PFSK-1 (cell line): ENCODE measurements at regions not wholly inside any gene's neighbourhood (a gene's known extent, or its start where the extent isn't known, plus 50 kb on each side); places are given as distances from the start of the nearest gene placed in this dataset.

ENCODE experiments used
- FOXP2 ChIP-seq: optimal IDR thresholded peaks from 2 replicates; pipeline ENCODE3; 2011; ENCODE audit warnings: borderline replicate concordance, control low read depth, inconsistent platforms; ENCODE audit not compliant: insufficient read depth; ENCODE audit errors: extremely low read length, extremely low read depth
- POLR2AphosphoS5 ChIP-seq: IDR thresholded peaks from 2 replicates; pipeline ENCODE4 v1.6.1; 2012; ENCODE audit warnings: low read depth, mild to moderate bottlenecking, control low read depth, low read length, moderate library complexity
- REST ChIP-seq, 2 experiments: IDR thresholded peaks; 2 replicates each; pipeline versions ENCODE4 v1.6.1 to v1.8.0; 2011 to 2012; ENCODE audit warnings: low read depth in 2 of 2, low read length in 2 of 2, control low read depth in 1 of 2, inconsistent platforms in 1 of 2, mild to moderate bottlenecking in 1 of 2, moderate library complexity in 1 of 2; ENCODE audit not compliant: insufficient read depth in 1 of 2
- SIN3A ChIP-seq: IDR thresholded peaks from 2 replicates; pipeline ENCODE4 v1.6.1; 2012; ENCODE audit warnings: mild to moderate bottlenecking, low read length, moderate library complexity, borderline replicate concordance; ENCODE audit not compliant: insufficient read depth
- TAF1 ChIP-seq: IDR thresholded peaks from 2 replicates; pipeline ENCODE4 v1.6.1; 2012; ENCODE audit warnings: low read length, control low read depth, borderline replicate concordance; ENCODE audit not compliant: insufficient read depth

DNA sequence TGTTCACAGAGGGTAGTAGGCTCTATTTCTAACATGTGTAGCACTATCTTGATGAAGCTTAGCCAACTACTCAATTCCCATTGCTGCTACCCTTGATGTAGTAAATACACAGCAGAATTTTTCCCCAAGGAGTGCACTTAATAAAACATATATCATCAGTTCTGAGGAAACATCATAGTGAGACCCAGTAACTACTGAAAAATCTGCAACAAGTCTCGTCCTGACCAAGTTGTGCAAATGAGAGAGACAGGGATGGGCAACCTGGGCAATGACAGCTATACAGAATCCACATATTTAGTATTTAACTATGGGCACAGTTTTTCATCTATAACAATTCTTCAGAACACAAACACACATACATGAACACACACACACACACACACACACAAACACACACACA lies 1073.8 kb upstream of the SORCS1 start:
- TF ChIP-seq REST (IDR thresholded peaks at IDR 0.05; ENCODE audit: insufficient read depth in 1 of 2, low read depth in 2 of 2, low read length in 2 of 2) = no peak
- no peak for TF ChIP-seq TAF1
- TF ChIP-seq POLR2AphosphoS5 = no peak
- no peak for TF ChIP-seq SIN3A
- no peak for TF ChIP-seq FOXP2
